HCT116 (cell line): ENCODE measurements at regions not wholly inside any gene's neighbourhood (a gene's known extent, or its start where the extent isn't known, plus 50 kb on each side); places are given as distances from the start of the nearest gene placed in this dataset.

Experiments
- ATAC-seq: fragments of 200-7000 bp; cut with Tn5 transposase; 2 replicates; pipeline ENCODE4 v1.9.1; 2020; ENCODE audit warnings: mild to moderate bottlenecking, moderate library complexity
- BruUV-seq: library from RNA; stranded (reverse); fragments of 400-500 nt; replicated peaks from 2 replicates; lab custom pipeline; 2021; lab: Mats Ljungman, UMichigan
- CTCF ChIA-PET: fragments of 300-600 bp; sonication (Branson Sonifier 250); formaldehyde crosslinking; loops from one replicate; lab custom pipeline; 2021; ENCODE audit warnings: antibody characterized with exemption; lab: Charles Lee
- POLR2A ChIA-PET: fragments of 300-600, 350-600 bp; sonication (Branson Sonifier 250); formaldehyde crosslinking; loops from one replicate; lab custom pipeline; 2021; ENCODE audit warnings: antibody characterized with exemption; lab: Charles Lee
- RAD21 ChIA-PET, 2 experiments: fragments of 300-600 bp; sonication (Branson Sonifier 250); formaldehyde crosslinking; loops; one replicate each; lab custom pipeline; 2023; ENCODE audit warnings: low total read pairs in 2 of 2; ENCODE audit not compliant: uncharacterized antibody in 2 of 2, unreplicated experiment in 2 of 2, low non-redundant PET in 1 of 2; lab: Charles Lee
- DNase-seq: peaks from one replicate; pipeline ENCODE4 v3.0.0-alpha.2; 2010; ENCODE audit warnings: low read depth, low spot score
- H2AFZ ChIP-seq: fragments of 200-600 bp; shearing (Covaris generic), sonication (generic); 2 replicates; pipeline ENCODE4 v1.6.1; 2017; ENCODE audit warnings: low read depth, mixed run types, mixed read lengths, antibody characterized with exemption, low read length; ENCODE audit not compliant: poor library complexity, severe bottlenecking
- H3K27ac ChIP-seq: 2 replicates; pipeline ENCODE4 v1.5.1; 2012; ENCODE audit warnings: low read depth, low read length
- H3K27me3 ChIP-seq: fragments of 200-600 bp; sonication (generic); 2 replicates; pipeline ENCODE4 v1.6.1; 2016; ENCODE audit warnings: mixed run types, low read length, mixed read lengths; ENCODE audit not compliant: insufficient read depth
- H3K36me3 ChIP-seq, 2 experiments: fragments of 200-500 bp in 1 of 2; fragments of 200-600 bp in 1 of 2; sonication (Bioruptor generic) in 1 of 2; sonication (generic) in 1 of 2; 2 replicates each; pipeline versions ENCODE4 v1.5.1 to v1.6.1; 2014 to 2016; ENCODE audit warnings: low read length in 2 of 2, inconsistent platforms in 1 of 2, mixed read lengths in 1 of 2, mixed run types in 1 of 2; ENCODE audit not compliant: insufficient read depth in 2 of 2, control insufficient read depth in 1 of 2
- H3K4me1 ChIP-seq, 2 experiments: fragments of 200-600 bp in 1 of 2; sonication (generic) in 1 of 2; 2 replicates each; pipeline versions ENCODE4 v1.5.1 to v1.6.1; 2012 to 2017; ENCODE audit warnings: low read length in 2 of 2, inconsistent platforms in 1 of 2, mild to moderate bottlenecking in 1 of 2, mixed read lengths in 1 of 2, mixed run types in 1 of 2, moderate library complexity in 1 of 2; ENCODE audit not compliant: insufficient read depth in 2 of 2, control insufficient read depth in 1 of 2
- H3K4me2 ChIP-seq: fragments of 200-600 bp; sonication (generic); 2 replicates; pipeline ENCODE4 v1.6.1; 2017; ENCODE audit warnings: mixed run types, low read length, mixed read lengths
- H3K4me3 ChIP-seq, 2 experiments: fragments of 200-600 bp in 1 of 2; sonication (generic) in 1 of 2; replicated peaks in 1 of 2; 2 replicates each; pipeline ENCODE4 v1.5.1; 2011 to 2016; ENCODE audit warnings: low read length in 2 of 2, control low read depth in 1 of 2, low read depth in 1 of 2, mild to moderate bottlenecking in 1 of 2, mixed read lengths in 1 of 2, mixed run types in 1 of 2
- H3K79me2 ChIP-seq: fragments of 200-600 bp; sonication (generic); 2 replicates; pipeline ENCODE4 v1.6.1; 2017; ENCODE audit warnings: mild to moderate bottlenecking, mixed run types, low read length, moderate library complexity, mixed read lengths; ENCODE audit not compliant: insufficient read depth
- H3K9ac ChIP-seq: fragments of 200-600 bp; sonication (generic); 2 replicates; pipeline ENCODE4 v1.6.1; 2016; ENCODE audit warnings: low read length, mixed read lengths
- H3K9me2 ChIP-seq: fragments of 200-600 bp; sonication (generic), shearing (Covaris generic); 2 replicates; pipeline ENCODE4 v1.6.1; 2017; ENCODE audit warnings: mixed run types, mild to moderate bottlenecking, moderate library complexity; ENCODE audit not compliant: insufficient read depth
- H3K9me3 ChIP-seq, 2 experiments: fragments of 200-500 bp in 1 of 2; fragments of 200-600 bp in 1 of 2; sonication (Bioruptor generic) in 1 of 2; sonication (generic) in 1 of 2; 2 replicates each; pipeline ENCODE4 v1.6.1; 2014 to 2017; ENCODE audit warnings: low read length in 2 of 2, mixed read lengths in 2 of 2, inconsistent platforms in 1 of 2, low read depth in 1 of 2, mild to moderate bottlenecking in 1 of 2, mixed run types in 1 of 2, moderate library complexity in 1 of 2; ENCODE audit not compliant: control insufficient read depth in 1 of 2, insufficient read depth in 1 of 2
- H4K20me1 ChIP-seq: fragments of 200-600 bp; sonication (generic), shearing (Covaris generic); 2 replicates; pipeline ENCODE4 v1.6.1; 2017; ENCODE audit warnings: mixed run types, mild to moderate bottlenecking, moderate library complexity; ENCODE audit not compliant: insufficient read depth
- EGR1 ChIP-seq: IDR thresholded peaks from 2 replicates; pipeline ENCODE4 v1.6.1; 2012; ENCODE audit warnings: low read depth
- FOSL1 ChIP-seq: IDR thresholded peaks from 2 replicates; pipeline ENCODE4 v1.6.1; 2012; ENCODE audit warnings: low read depth
- POLR2A ChIP-seq: IDR thresholded peaks from 2 replicates; pipeline ENCODE4 v1.7.0; 2011; ENCODE audit warnings: borderline replicate concordance; ENCODE audit not compliant: insufficient read depth, insufficient read length; ENCODE audit errors: extremely low read depth
- REST ChIP-seq: IDR thresholded peaks from 2 replicates; pipeline ENCODE4 v1.6.1; 2012; ENCODE audit warnings: low read depth
- SIN3A ChIP-seq: IDR thresholded peaks from 2 replicates; pipeline ENCODE4 v1.6.1; 2012; ENCODE audit warnings: low read depth
- intact Hi-C: fragments of 100-400 bp; cut with micrococcal nuclease; formaldehyde crosslinking; loops from 2 replicates; pipeline ENCODE4 v1.10.0; 2022

DNA sequence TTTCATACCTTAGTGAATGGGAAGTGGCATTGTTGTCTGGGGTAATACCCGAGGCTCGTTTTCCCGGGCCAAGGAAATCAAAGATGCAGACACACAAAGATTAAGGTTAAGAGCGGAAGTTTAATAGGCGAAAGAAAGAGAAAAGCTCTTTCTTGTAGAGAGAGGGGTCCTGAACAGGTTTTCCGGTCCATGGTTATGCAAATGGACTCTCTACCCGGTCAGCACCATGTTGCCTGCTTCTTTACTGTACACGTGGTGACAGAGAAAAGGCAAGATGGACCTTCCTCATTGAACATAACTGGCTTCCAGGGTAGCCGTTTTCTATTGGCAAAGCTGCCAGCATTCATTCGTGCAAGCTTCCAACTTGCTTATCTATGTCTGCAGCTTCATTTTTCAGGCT, 2063.5 kb downstream of the SUCLG1 start:
- no peak overlapping the region for H3K4me3 ChIP-seq
- DNase-seq = no peak
- ATAC-seq = no peak

More for the DNA sequence above, 2063.5 kb downstream of the SUCLG1 start:
- ChIA-PET POLR2A (no interaction called here), RAD21 (no interaction called here), CTCF (no interaction called here)
- no peaks in the 10 kb centered on the region for H3K9me3 ChIP-seq
- no peaks in the 10 kb centered on the region for H3K4me1 ChIP-seq
- intact Hi-C loops = no loop called here
- BruUV-seq = no TSS peak
- no peak overlapping the region for H2AFZ ChIP-seq
- H3K9ac ChIP-seq = no peak overlapping the region
- no peak for TF ChIP-seq FOSL1
- no peak for TF ChIP-seq SIN3A
- no peak for TF ChIP-seq REST
- no peak for TF ChIP-seq EGR1
- TF ChIP-seq POLR2A = no peak
- TF ChIP-seq, all 23 proteins: peak for 0
- Histone ChIP-seq H4K20me1 (no peaks in the 10 kb centered on the region), H3K9me2 (no peaks in the 10 kb centered on the region), H3K27ac (no peak overlapping the region), H3K36me3 (no peaks in the 10 kb centered on the region), H3K4me2 (no peak overlapping the region), H3K27me3 (no peaks in the 10 kb centered on the region), H3K79me2 (no peaks in the 10 kb centered on the region)
